GM12878 (cell line): ENCODE measurements at regions not wholly inside any gene's neighbourhood (a gene's known extent, or its start where the extent isn't known, plus 50 kb on each side); places are given as distances from the start of the nearest gene placed in this dataset.

Experiments
- RELA ChIP-seq: fragments of 450-650 bp; IDR thresholded peaks from 2 replicates; pipeline ENCODE4 v1.8.0; 2014; ENCODE audit warnings: borderline replicate concordance; ENCODE audit not compliant: partially characterized antibody
- TBL1XR1 ChIP-seq: IDR thresholded peaks from 2 replicates; pipeline ENCODE4 v1.6.1; 2012; ENCODE audit warnings: low read depth, low read length, improper control_type of control experiment
- TCF12 ChIP-seq: IDR thresholded peaks from 2 replicates; pipeline ENCODE4 v1.6.1; 2011; ENCODE audit warnings: low read depth, mild to moderate bottlenecking, low read length

GRCh38 chr14:85242666-85243065 is 287.3 kb upstream of the FLRT2 start:
- TF ChIP-seq RELA (no peak), TCF12 (no peak), TBL1XR1 (no peak)
